Karpas-422 (cell line): ENCODE measurements at regions not wholly inside any gene's neighbourhood (a gene's known extent, or its start where the extent isn't known, plus 50 kb on each side); places are given as distances from the start of the nearest gene placed in this dataset.

Source experiments
- DNase-seq: peaks from one replicate; pipeline ENCODE4 v3.0.0-alpha.2; 2015
- H2AFZ ChIP-seq: fragments of 200-600 bp; sonication (generic); 2 replicates; pipeline ENCODE4 v1.6.1; 2014; ENCODE audit warnings: antibody characterized with exemption, low read length, mixed read lengths
- H3K27ac ChIP-seq: fragments of 200-600 bp; sonication (generic); 2 replicates; pipeline ENCODE4 v1.5.1; 2014; ENCODE audit warnings: mild to moderate bottlenecking, low read length, moderate library complexity
- H3K27me3 ChIP-seq: fragments of 200-600 bp; sonication (generic); 2 replicates; pipeline ENCODE4 v1.6.1; 2014; ENCODE audit warnings: low read length, mixed read lengths
- H3K36me3 ChIP-seq: fragments of 200-600 bp; sonication (generic); 2 replicates; pipeline ENCODE4 v1.6.1; 2014; ENCODE audit warnings: low read length, mixed read lengths; ENCODE audit not compliant: insufficient read depth
- H3K4me1 ChIP-seq: fragments of 200-600 bp; sonication (generic); 2 replicates; pipeline ENCODE4 v1.6.1; 2014; ENCODE audit warnings: mild to moderate bottlenecking, low read length, mixed read lengths
- H3K4me2 ChIP-seq: fragments of 200-600 bp; sonication (generic); 2 replicates; pipeline ENCODE4 v1.6.1; 2014; ENCODE audit warnings: low read length, low read depth, mild to moderate bottlenecking; ENCODE audit not compliant: poor library complexity, severe bottlenecking
- H3K4me3 ChIP-seq: fragments of 200-600 bp; sonication (generic); 2 replicates; pipeline ENCODE4 v1.5.1; 2014; ENCODE audit warnings: mild to moderate bottlenecking, antibody characterized with exemption, low read length, mixed read lengths
- H3K79me2 ChIP-seq: fragments of 200-600 bp; sonication (generic); 2 replicates; pipeline ENCODE4 v1.6.1; 2014; ENCODE audit warnings: mild to moderate bottlenecking, low read length, mixed read lengths
- H3K9ac ChIP-seq: fragments of 200-600 bp; sonication (generic); 2 replicates; pipeline ENCODE4 v1.6.0; 2014; ENCODE audit warnings: low read length
- H3K9me2 ChIP-seq: fragments of 200-600 bp; sonication (generic), shearing (Covaris generic); replicated peaks from 2 replicates; pipeline ENCODE4 v1.6.0; 2014; ENCODE audit warnings: mild to moderate bottlenecking, low read length, moderate library complexity; ENCODE audit not compliant: insufficient read depth
- H3K9me3 ChIP-seq: fragments of 300-700, 200-600 bp; sonication (generic); 2 replicates; pipeline ENCODE4 v1.6.1; 2014; ENCODE audit warnings: low read length, mixed read lengths
- H4K20me1 ChIP-seq: fragments of 200-600 bp; sonication (generic); 2 replicates; pipeline ENCODE4 v1.6.1; 2014; ENCODE audit warnings: mild to moderate bottlenecking, antibody characterized with exemption, low read length, low read depth; ENCODE audit not compliant: insufficient read depth

- no peak overlapping the region for H3K4me3 ChIP-seq
- H3K9me2 ChIP-seq: no peaks in the 10 kb centered on the region; the same call in 1 of the 2 replicates
- no peaks in the 10 kb centered on the region for H3K4me1 ChIP-seq
- no peaks in the 10 kb centered on the region; the same call in 1 of the 2 replicates for H3K9me3 ChIP-seq
- H3K4me2 ChIP-seq: no peak overlapping the region
- H4K20me1 ChIP-seq: no peaks in the 10 kb centered on the region
- no peak for DNase-seq
- H3K27me3 ChIP-seq: no peaks in the 10 kb centered on the region
- no peak overlapping the region for H3K27ac ChIP-seq
- H3K79me2 ChIP-seq: no peaks in the 10 kb centered on the region
- no peaks in the 10 kb centered on the region for H3K36me3 ChIP-seq
- no peak overlapping the region for H2AFZ ChIP-seq
- no peak overlapping the region for H3K9ac ChIP-seq
Measured at GRCh38 chr13:22336460-22336859, 665.6 kb downstream of the FGF9 start.

GRCh38 chr13:22357132-22357531 lies 686.3 kb downstream of the FGF9 start:
- Histone ChIP-seq H3K36me3 (no peaks in the 10 kb centered on the region), H3K4me2 (no peak overlapping the region), H3K27me3 (no peaks in the 10 kb centered on the region), H3K79me2 (no peaks in the 10 kb centered on the region), H4K20me1 (no peaks in the 10 kb centered on the region), H3K4me1 (no peaks in the 10 kb centered on the region), H3K9me2 (no peaks in the 10 kb centered on the region), H3K4me3 (no peak overlapping the region), H3K27ac (no peak overlapping the region), H2AFZ (no peak overlapping the region), H3K9me3 (no peaks in the 10 kb centered on the region), H3K9ac (no peak overlapping the region)
- no peak for DNase-seq

- H3K9me3 ChIP-seq: peaks cover 3% of the 10 kb centered on the region; the same call in 1 of the 2 replicates
- H3K9ac ChIP-seq: no peak overlapping the region
- DNase-seq: no peak
- no peaks in the 10 kb centered on the region for H3K4me1 ChIP-seq
- H3K4me2 ChIP-seq: no peak overlapping the region
- H2AFZ ChIP-seq: no peak overlapping the region
- H3K27me3 ChIP-seq: no peaks in the 10 kb centered on the region
- no peaks in the 10 kb centered on the region for H3K36me3 ChIP-seq
- no peak overlapping the region for H3K4me3 ChIP-seq
- H3K9me2 ChIP-seq: no peaks in the 10 kb centered on the region
- H4K20me1 ChIP-seq: no peaks in the 10 kb centered on the region
- no peak overlapping the region for H3K27ac ChIP-seq
- no peaks in the 10 kb centered on the region for H3K79me2 ChIP-seq
Measured at GRCh38 chr13:22369090-22369489, 698.2 kb downstream of the FGF9 start.

GRCh38 chr13:22369840-22370239 lies 699.0 kb downstream of the FGF9 start:
- H3K9me2 ChIP-seq: no peaks in the 10 kb centered on the region
- no peak overlapping the region for H2AFZ ChIP-seq
- H3K4me1 ChIP-seq: no peaks in the 10 kb centered on the region
- no peak overlapping the region for H3K27ac ChIP-seq
- no peaks in the 10 kb centered on the region for H3K27me3 ChIP-seq
- DNase-seq: no peak
- no peak overlapping the region for H3K4me2 ChIP-seq
- H3K79me2 ChIP-seq: no peaks in the 10 kb centered on the region
- H3K4me3 ChIP-seq: no peak overlapping the region
- H4K20me1 ChIP-seq: no peaks in the 10 kb centered on the region
- H3K36me3 ChIP-seq: no peaks in the 10 kb centered on the region
- no peak overlapping the region for H3K9ac ChIP-seq
- H3K9me3 ChIP-seq: 0 out of 2 replicates have a peak, but pooled peaks cover 2% of the 10 kb centered on the region

- Histone ChIP-seq H3K79me2 (no peaks in the 10 kb centered on the region), H2AFZ (no peak overlapping the region), H3K27me3 (no peaks in the 10 kb centered on the region), H3K9me3 (peaks cover 5% of the 10 kb centered on the region; the same call in 1 of the 2 replicates), H3K9ac (no peak overlapping the region), H3K27ac (no peak overlapping the region), H3K4me1 (no peaks in the 10 kb centered on the region), H3K36me3 (no peaks in the 10 kb centered on the region), H3K4me3 (no peak overlapping the region), H4K20me1 (no peaks in the 10 kb centered on the region), H3K4me2 (no peak overlapping the region), H3K9me2 (no peaks in the 10 kb centered on the region)
- DNase-seq: no peak
Measured at GRCh38 chr13:22372261-22372660, 701.4 kb downstream of the FGF9 start.

GRCh38 chr13:22375151-22375550 lies 704.3 kb downstream of the FGF9 start:
- H3K4me2 ChIP-seq: no peak overlapping the region
- DNase-seq: no peak
- no peak overlapping the region for H3K4me3 ChIP-seq
- no peaks in the 10 kb centered on the region for H3K79me2 ChIP-seq
- H3K4me1 ChIP-seq: no peaks in the 10 kb centered on the region
- no peaks in the 10 kb centered on the region for H3K27me3 ChIP-seq
- H3K9me2 ChIP-seq: no peaks in the 10 kb centered on the region; the same call in 1 of the 2 replicates
- no peak overlapping the region for H3K27ac ChIP-seq
- no peaks in the 10 kb centered on the region for H3K36me3 ChIP-seq
- peaks cover 6% of the 10 kb centered on the region; the same call in 1 of the 2 replicates for H3K9me3 ChIP-seq
- H4K20me1 ChIP-seq: no peaks in the 10 kb centered on the region
- H2AFZ ChIP-seq: no peak overlapping the region
- no peak overlapping the region for H3K9ac ChIP-seq

GRCh38 chr13:22387899-22388298 lies 717.0 kb downstream of the FGF9 start:
- Histone ChIP-seq H3K9ac (no peak overlapping the region), H3K4me1 (no peaks in the 10 kb centered on the region), H3K9me3 (no peaks in the 10 kb centered on the region; the same call in 1 of the 2 replicates), H3K27me3 (no peaks in the 10 kb centered on the region), H4K20me1 (no peaks in the 10 kb centered on the region), H3K4me3 (no peak overlapping the region), H3K36me3 (no peaks in the 10 kb centered on the region), H3K4me2 (no peak overlapping the region), H2AFZ (no peak overlapping the region), H3K9me2 (no peaks in the 10 kb centered on the region), H3K79me2 (no peaks in the 10 kb centered on the region), H3K27ac (no peak overlapping the region)
- DNase-seq: no peak

- Histone ChIP-seq H3K9me2 (no peaks in the 10 kb centered on the region), H3K4me2 (no peak overlapping the region), H3K79me2 (no peaks in the 10 kb centered on the region), H3K9ac (no peak overlapping the region), H3K27me3 (no peaks in the 10 kb centered on the region), H3K9me3 (no peaks in the 10 kb centered on the region), H2AFZ (no peak overlapping the region), H4K20me1 (no peaks in the 10 kb centered on the region), H3K27ac (no peak overlapping the region), H3K4me1 (no peaks in the 10 kb centered on the region), H3K36me3 (no peaks in the 10 kb centered on the region), H3K4me3 (no peak overlapping the region)
- DNase-seq: no peak
Measured at GRCh38 chr13:22399801-22400420, 729.0 kb downstream of the FGF9 start.
